HepG2 (cell line): ENCODE measurements at regions not wholly inside any gene's neighbourhood (a gene's known extent, or its start where the extent isn't known, plus 50 kb on each side); places are given as distances from the start of the nearest gene placed in this dataset.

Experiments
- MIER2 ChIP-seq: IDR thresholded peaks from 2 replicates; pipeline ENCODE4 v1.6.1; 2016; ENCODE audit warnings: missing biosample characterization, missing genetic modification reagents
- NFE2 ChIP-seq: sonication (generic); formaldehyde crosslinking; IDR thresholded peaks from 2 replicates; pipeline ENCODE4 v1.4.0; 2020; ENCODE audit warnings: missing genetic modification reagents
- ZNF280B ChIP-seq: sonication (generic); formaldehyde crosslinking; IDR thresholded peaks from 2 replicates; pipeline ENCODE4 v1.5.0; 2020; ENCODE audit warnings: missing genetic modification reagents, mild to moderate bottlenecking, borderline replicate concordance
- ZXDC ChIP-seq: sonication (generic); formaldehyde crosslinking; IDR thresholded peaks from 2 replicates; pipeline ENCODE4 v1.5.0; 2020; ENCODE audit warnings: mild to moderate bottlenecking, missing genetic modification reagents

GRCh38 chr21:29236201-29236600, 62.5 kb upstream of the BACH1 start:
- TF ChIP-seq ZXDC (CRISPR knock-in tag) (no peak), MIER2 (no peak), NFE2 (CRISPR knock-in tag) (no peak), ZNF280B (CRISPR knock-in tag) (no peak)
